VCaP (cell line): ENCODE measurements at regions not wholly inside any gene's neighbourhood (a gene's known extent, or its start where the extent isn't known, plus 50 kb on each side); places are given as distances from the start of the nearest gene placed in this dataset.
"Not testable (repeated sequence)": the region's sequence is repeated elsewhere in the genome, so short reads cannot be mapped to it uniquely, and the experiment has no call there.

Experiments
- H3K27ac ChIP-seq: fragments of 450-650 bp; 2 replicates; pipeline ENCODE4 v1.5.1; 2017
- TF ChIP-seq, protein P1 (sequence below): fragments of 450-650 bp; conservative IDR thresholded peaks from 2 replicates; pipeline ENCODE4 v1.5.1; 2017; ENCODE audit warnings: mild to moderate bottlenecking, moderate library complexity

DNA sequence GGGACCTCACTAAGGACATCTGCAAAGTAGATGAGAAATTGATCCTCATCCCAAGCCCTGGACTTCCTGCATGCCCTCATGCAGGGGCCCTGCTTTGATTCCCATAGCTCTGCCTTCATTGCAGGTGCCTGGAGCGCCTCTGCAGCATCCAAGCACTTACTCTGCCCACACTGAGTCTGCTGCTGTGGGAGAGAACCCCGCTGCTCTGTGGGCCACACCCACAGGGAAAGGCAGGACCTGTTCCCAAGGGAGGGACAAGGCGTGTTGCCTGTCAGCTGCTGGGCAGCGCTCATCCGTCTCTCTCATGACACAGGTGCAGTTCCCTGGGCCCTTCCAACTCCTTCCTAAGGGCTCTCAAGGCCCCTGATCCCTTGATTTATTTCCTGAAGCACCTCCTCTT is 266.8 kb upstream of the SMIM21 start:
- TF ChIP-seq, protein P1, sequence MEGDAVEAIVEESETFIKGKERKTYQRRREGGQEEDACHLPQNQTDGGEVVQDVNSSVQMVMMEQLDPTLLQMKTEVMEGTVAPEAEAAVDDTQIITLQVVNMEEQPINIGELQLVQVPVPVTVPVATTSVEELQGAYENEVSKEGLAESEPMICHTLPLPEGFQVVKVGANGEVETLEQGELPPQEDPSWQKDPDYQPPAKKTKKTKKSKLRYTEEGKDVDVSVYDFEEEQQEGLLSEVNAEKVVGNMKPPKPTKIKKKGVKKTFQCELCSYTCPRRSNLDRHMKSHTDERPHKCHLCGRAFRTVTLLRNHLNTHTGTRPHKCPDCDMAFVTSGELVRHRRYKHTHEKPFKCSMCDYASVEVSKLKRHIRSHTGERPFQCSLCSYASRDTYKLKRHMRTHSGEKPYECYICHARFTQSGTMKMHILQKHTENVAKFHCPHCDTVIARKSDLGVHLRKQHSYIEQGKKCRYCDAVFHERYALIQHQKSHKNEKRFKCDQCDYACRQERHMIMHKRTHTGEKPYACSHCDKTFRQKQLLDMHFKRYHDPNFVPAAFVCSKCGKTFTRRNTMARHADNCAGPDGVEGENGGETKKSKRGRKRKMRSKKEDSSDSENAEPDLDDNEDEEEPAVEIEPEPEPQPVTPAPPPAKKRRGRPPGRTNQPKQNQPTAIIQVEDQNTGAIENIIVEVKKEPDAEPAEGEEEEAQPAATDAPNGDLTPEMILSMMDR: no peak
- no peak overlapping the region for H3K27ac ChIP-seq

GRCh38 chr18:75691483-75691882 is 264.0 kb upstream of the SMIM21 start:
- no peak overlapping the region for H3K27ac ChIP-seq
- TF ChIP-seq, protein P1: no peak; the same call in 1 of the 2 replicates

GRCh38 chr18:75690283-75690682 is 262.8 kb upstream of the SMIM21 start:
- not testable (repeated sequence) for H3K27ac ChIP-seq

DNA sequence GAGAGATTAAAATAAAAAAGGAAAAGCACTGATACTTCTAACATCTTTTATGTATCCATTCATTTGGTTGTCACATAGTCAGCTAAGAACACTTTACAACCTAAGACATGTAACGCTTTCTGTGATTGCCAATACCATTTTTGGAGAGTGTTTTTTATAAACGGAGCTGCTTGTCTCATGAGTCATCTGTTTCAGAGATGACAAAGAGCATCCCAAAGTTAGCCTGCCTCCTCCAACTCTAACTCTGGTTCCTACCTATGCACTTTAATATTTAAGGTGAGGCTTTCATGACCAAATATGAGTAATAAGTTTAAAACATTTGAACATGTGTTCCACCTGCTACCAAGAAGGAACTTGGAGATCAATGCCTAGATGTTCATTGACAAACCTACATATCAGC is 260.1 kb upstream of the SMIM21 start:
- TF ChIP-seq, protein P1: no peak
- H3K27ac ChIP-seq: no peak overlapping the region

DNA sequence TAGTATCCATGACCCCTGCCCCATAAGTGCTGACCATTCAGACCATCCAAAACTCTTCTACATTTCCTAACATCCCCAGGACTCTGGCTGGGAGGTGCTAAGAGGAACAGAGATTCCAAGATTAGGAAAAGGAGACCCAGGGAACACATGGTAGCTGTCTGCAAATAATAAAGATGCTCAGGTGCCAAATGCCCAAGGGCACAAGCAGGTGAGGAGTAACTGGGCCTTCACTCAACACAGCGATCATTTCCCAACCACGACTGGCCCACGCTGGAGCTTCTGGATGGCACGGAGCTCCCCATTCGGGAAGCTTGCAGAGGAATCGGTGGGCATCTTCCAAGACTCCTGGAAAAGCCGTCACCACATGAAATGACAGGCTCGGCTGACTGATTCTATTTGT is 255.9 kb upstream of the SMIM21 start:
- H3K27ac ChIP-seq: no peak overlapping the region
- TF ChIP-seq, protein P1: no peak

GRCh38 chr18:75681538-75682115 is 254.1 kb upstream of the SMIM21 start:
- TF ChIP-seq, protein P1: no peak
- H3K27ac ChIP-seq: no peak overlapping the region

GRCh38 chr18:75679331-75679730 is 251.8 kb upstream of the SMIM21 start:
- no peak overlapping the region for H3K27ac ChIP-seq
- TF ChIP-seq, protein P1: no peak

DNA sequence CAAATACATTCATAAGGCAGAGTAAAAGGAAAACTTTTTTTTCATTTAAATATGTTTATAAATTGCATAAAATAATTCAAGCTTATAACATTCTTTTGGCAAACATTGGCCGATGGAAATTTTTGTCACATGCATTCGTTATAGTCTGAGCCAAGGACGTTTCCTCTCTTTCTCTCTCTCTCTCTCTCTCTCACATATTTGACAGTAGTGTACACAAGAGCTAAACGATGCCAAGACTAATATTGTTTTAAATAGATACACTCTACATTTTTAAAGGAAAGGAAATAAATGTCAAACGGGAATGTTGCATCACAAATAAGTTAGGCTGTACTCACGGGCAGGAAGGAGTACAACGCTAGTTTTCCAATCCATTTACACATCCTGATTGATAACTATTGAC is 251.1 kb upstream of the SMIM21 start:
- no peak overlapping the region for H3K27ac ChIP-seq
- TF ChIP-seq, protein P1: no peak
